ENCODE measurements at regions not wholly inside any gene's neighbourhood (a gene's known extent, or its start where the extent isn't known, plus 50 kb on each side); places are given as distances from the start of the nearest gene placed in this dataset.

DNA sequence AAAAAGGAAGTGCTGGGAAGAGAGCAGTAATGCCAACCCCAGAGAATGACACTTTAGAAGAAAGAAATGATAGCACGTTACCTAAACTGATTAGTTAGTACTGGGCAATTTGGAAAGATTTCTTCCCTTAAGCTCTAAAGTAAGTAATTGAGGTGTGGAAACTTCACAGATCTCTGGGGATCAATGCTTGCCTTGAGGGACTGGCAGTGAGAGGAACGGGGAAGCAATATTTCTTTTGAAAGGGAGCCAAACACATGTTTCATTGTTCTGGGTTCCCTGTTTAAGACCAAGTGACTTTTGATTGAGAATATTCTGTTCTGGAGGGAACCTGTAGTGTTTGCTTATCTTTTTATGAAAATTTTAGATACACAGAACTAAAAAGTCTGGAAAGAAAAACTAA, 190.5 kb downstream of the NDFIP2 start (continued):
- TF ChIP-seq, protein P1, sequence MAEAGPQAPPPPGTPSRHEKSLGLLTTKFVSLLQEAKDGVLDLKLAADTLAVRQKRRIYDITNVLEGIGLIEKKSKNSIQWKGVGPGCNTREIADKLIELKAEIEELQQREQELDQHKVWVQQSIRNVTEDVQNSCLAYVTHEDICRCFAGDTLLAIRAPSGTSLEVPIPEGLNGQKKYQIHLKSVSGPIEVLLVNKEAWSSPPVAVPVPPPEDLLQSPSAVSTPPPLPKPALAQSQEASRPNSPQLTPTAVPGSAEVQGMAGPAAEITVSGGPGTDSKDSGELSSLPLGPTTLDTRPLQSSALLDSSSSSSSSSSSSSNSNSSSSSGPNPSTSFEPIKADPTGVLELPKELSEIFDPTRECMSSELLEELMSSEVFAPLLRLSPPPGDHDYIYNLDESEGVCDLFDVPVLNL (CRISPR knock-in tag; IDR thresholded peaks at IDR 0.05; ENCODE audit: borderline replicate concordance, low read depth) = no peak
- TF ChIP-seq CREM (CRISPR knock-in tag; IDR thresholded peaks at IDR 0.05) (no peak), TEAD1 (CRISPR knock-in tag; IDR thresholded peaks at IDR 0.05) (no peak), RELA (CRISPR knock-in tag; IDR thresholded peaks at IDR 0.05; ENCODE audit: borderline replicate concordance) (no peak), CREB1 (CRISPR knock-in tag; IDR thresholded peaks at IDR 0.05) (no peak), ZNF121 (CRISPR knock-in tag; IDR thresholded peaks at IDR 0.05) (no peak), HMGA2 (CRISPR knock-in tag; IDR thresholded peaks at IDR 0.05) (no peak), JUN (CRISPR knock-in tag; IDR thresholded peaks at IDR 0.05) (no peak), ZNF219 (CRISPR knock-in tag; IDR thresholded peaks at IDR 0.05; ENCODE audit: borderline replicate concordance) (no peak), SP1 (CRISPR knock-in tag; conservative IDR thresholded peaks at IDR 0.05) (no peak)
- TF ChIP-seq, protein P2, sequence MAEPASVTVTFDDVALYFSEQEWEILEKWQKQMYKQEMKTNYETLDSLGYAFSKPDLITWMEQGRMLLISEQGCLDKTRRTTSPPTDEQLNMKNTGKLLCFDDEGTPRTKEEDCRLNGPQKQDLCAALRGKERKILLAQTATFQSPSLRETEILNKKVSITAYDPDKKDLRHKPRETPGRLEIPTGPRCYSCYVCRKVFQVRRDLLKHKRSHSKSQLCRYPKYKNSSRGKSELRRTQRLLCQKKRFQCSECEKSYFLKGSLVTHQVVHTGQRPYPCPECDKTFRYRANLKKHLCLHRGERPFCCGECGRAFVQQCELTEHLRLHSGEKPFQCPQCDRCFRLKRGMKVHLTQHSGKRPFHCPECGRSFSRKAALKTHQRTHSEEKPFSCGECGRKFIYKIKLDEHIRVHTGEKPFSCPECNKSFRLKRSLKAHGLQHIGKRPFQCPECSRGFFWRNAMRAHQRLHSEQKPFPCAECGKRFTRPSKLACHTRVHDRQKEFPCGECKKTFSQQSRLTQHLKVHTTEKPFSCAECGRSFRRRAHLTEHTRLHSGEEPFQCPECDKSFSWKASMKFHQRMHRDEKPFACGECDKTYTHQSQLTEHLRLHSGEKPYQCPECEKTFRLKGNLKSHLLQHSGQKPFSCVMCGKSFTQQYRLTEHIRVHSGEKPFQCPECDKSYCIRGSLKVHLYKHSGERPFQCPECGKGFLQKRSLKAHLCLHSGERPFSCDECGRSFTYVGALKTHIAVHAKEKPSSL (CRISPR knock-in tag; conservative IDR thresholded peaks at IDR 0.05) = no peak
- TF ChIP-seq, protein P3, sequence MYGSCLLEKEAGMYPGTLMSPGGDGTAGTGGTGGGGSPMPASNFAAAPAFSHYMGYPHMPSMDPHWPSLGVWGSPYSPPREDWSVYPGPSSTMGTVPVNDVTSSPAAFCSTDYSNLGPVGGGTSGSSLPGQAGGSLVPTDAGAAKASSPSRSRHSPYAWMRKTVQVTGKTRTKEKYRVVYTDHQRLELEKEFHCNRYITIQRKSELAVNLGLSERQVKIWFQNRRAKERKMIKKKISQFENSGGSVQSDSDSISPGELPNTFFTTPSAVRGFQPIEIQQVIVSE (CRISPR knock-in tag; IDR thresholded peaks at IDR 0.05; ENCODE audit: borderline replicate concordance) = no peak
- TF ChIP-seq, protein P4, sequence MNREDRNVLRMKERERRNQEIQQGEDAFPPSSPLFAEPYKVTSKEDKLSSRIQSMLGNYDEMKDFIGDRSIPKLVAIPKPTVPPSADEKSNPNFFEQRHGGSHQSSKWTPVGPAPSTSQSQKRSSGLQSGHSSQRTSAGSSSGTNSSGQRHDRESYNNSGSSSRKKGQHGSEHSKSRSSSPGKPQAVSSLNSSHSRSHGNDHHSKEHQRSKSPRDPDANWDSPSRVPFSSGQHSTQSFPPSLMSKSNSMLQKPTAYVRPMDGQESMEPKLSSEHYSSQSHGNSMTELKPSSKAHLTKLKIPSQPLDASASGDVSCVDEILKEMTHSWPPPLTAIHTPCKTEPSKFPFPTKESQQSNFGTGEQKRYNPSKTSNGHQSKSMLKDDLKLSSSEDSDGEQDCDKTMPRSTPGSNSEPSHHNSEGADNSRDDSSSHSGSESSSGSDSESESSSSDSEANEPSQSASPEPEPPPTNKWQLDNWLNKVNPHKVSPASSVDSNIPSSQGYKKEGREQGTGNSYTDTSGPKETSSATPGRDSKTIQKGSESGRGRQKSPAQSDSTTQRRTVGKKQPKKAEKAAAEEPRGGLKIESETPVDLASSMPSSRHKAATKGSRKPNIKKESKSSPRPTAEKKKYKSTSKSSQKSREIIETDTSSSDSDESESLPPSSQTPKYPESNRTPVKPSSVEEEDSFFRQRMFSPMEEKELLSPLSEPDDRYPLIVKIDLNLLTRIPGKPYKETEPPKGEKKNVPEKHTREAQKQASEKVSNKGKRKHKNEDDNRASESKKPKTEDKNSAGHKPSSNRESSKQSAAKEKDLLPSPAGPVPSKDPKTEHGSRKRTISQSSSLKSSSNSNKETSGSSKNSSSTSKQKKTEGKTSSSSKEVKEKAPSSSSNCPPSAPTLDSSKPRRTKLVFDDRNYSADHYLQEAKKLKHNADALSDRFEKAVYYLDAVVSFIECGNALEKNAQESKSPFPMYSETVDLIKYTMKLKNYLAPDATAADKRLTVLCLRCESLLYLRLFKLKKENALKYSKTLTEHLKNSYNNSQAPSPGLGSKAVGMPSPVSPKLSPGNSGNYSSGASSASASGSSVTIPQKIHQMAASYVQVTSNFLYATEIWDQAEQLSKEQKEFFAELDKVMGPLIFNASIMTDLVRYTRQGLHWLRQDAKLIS (CRISPR knock-in tag; IDR thresholded peaks at IDR 0.05; ENCODE audit: borderline replicate concordance) = no peak
- TF ChIP-seq, protein P5, sequence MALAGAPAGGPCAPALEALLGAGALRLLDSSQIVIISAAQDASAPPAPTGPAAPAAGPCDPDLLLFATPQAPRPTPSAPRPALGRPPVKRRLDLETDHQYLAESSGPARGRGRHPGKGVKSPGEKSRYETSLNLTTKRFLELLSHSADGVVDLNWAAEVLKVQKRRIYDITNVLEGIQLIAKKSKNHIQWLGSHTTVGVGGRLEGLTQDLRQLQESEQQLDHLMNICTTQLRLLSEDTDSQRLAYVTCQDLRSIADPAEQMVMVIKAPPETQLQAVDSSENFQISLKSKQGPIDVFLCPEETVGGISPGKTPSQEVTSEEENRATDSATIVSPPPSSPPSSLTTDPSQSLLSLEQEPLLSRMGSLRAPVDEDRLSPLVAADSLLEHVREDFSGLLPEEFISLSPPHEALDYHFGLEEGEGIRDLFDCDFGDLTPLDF (CRISPR knock-in tag; IDR thresholded peaks at IDR 0.05) = no peak
- TF ChIP-seq, protein P6, sequence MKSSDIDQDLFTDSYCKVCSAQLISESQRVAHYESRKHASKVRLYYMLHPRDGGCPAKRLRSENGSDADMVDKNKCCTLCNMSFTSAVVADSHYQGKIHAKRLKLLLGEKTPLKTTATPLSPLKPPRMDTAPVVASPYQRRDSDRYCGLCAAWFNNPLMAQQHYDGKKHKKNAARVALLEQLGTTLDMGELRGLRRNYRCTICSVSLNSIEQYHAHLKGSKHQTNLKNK (CRISPR knock-in tag; IDR thresholded peaks at IDR 0.05) = no peak

DNA sequence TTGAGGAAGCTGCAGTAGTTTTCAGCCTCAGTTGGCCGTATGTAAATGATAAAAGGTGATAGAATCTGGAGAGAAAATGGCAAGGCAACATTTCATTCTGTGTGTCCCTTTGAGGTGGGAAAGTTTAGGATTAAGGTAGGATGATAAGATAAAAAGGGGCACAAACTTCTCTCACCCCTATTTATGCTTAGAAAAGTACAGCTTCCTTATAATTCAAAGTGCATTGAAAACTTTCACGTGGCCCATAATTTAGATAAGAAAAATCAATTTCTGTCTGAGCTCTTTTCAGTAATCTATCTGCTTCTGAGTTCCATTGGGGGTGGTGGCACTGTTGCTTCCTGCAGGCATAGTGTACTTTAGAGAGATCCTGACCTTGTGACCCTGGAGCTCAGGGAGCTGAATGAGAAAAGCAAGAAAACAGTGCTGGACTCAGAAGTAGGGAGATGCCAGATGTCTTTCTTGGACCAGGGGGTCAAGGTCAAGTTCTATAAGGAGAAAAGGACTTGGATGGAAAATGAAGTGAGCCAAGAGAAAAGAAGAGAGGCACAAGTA, 187.3 kb downstream of the NDFIP2 start:
- Mint-ChIP-seq H3K27me3 (ENCODE audit: low read depth) (no peaks in the 10 kb centered on the region), H3K27ac (no peak overlapping the region), H3K9me3 (peaks cover 4% of the 10 kb centered on the region; the same call in 1 of the 2 replicates), H3K36me3 (no peaks in the 10 kb centered on the region), H3K4me1 (peaks cover 6% of the 10 kb centered on the region), H3K4me3 (no peak overlapping the region)
- no peak for DNase-seq (ENCODE audit: low spot score)
- CTCF ChIA-PET = interaction anchor here (1.2 to 2.1 kb wide), 2 partner anchors 10 to 11 kb away, joined by 3 to 10 read pairs; no protein-coding TSS in a partner anchor
- POLR2A ChIA-PET = no interaction called here
- ATAC-seq = no peak
- no peak for TF ChIP-seq CREM (CRISPR knock-in tag; IDR thresholded peaks at IDR 0.05)
- no peak for TF ChIP-seq TP53 (CRISPR knock-in tag; IDR thresholded peaks at IDR 0.05)
- TF ChIP-seq IRF2 (CRISPR knock-in tag; IDR thresholded peaks at IDR 0.05; ENCODE audit: borderline replicate concordance, low read depth) = no peak
- no peak for TF ChIP-seq ZNF423 (CRISPR knock-in tag; IDR thresholded peaks at IDR 0.05)
- TF ChIP-seq, protein P2 (CRISPR knock-in tag; conservative IDR thresholded peaks at IDR 0.05) = no peak
- no peak for TF ChIP-seq ZNF263 (CRISPR knock-in tag; IDR thresholded peaks at IDR 0.05; ENCODE audit: low read depth)
- no peak for TF ChIP-seq CBFB (CRISPR knock-in tag; IDR thresholded peaks at IDR 0.05; ENCODE audit: low read depth)
- TF ChIP-seq, protein P6 (CRISPR knock-in tag; IDR thresholded peaks at IDR 0.05) = no peak
- TF ChIP-seq GABPB1 (CRISPR knock-in tag; IDR thresholded peaks at IDR 0.05) = no peak
- no peak for TF ChIP-seq ZNF219 (CRISPR knock-in tag; IDR thresholded peaks at IDR 0.05; ENCODE audit: borderline replicate concordance)
- no peak for TF ChIP-seq NR3C1 (CRISPR knock-in tag; conservative IDR thresholded peaks at IDR 0.05; ENCODE audit: low read depth)
